OCI-LY7 (cell line): ENCODE measurements at regions not wholly inside any gene's neighbourhood (a gene's known extent, or its start where the extent isn't known, plus 50 kb on each side); places are given as distances from the start of the nearest gene placed in this dataset.

Source experiments
- BruUV-seq: library from RNA; stranded (reverse); fragments of 400-500 nt; replicated peaks from 2 replicates; lab custom pipeline; 2021; lab: Mats Ljungman, UMichigan
- CTCF ChIA-PET: fragments of 300-600 bp; sonication (Branson Sonifier 250); formaldehyde crosslinking; loops from one replicate; lab custom pipeline; 2022; ENCODE audit warnings: antibody characterized with exemption; ENCODE audit not compliant: unreplicated experiment; lab: Charles Lee
- POLR2A ChIA-PET: fragments of 300-600 bp; sonication (Branson Sonifier 250); formaldehyde crosslinking; loops from one replicate; lab custom pipeline; 2022; ENCODE audit warnings: antibody characterized with exemption; lab: Charles Lee
- DNase-seq: peaks from one replicate; pipeline ENCODE4 v3.0.0-alpha.2; 2015; ENCODE audit warnings: low spot score
- H2AFZ ChIP-seq: fragments of 200-600 bp; sonication (generic), shearing (Covaris generic); 2 replicates; pipeline ENCODE4 v1.6.1; 2014; ENCODE audit warnings: mild to moderate bottlenecking, antibody characterized with exemption, low read length, moderate library complexity
- H3K27ac ChIP-seq: fragments of 200-600 bp; sonication (generic); 2 replicates; pipeline ENCODE4 v1.5.1; 2014; ENCODE audit warnings: mixed run types, low read depth, mild to moderate bottlenecking, moderate library complexity, low read length, inconsistent platforms; ENCODE audit not compliant: poor library complexity, severe bottlenecking
- H3K36me3 ChIP-seq: fragments of 200-600 bp; sonication (generic); 2 replicates; pipeline ENCODE4 v1.6.1; 2014; ENCODE audit warnings: mild to moderate bottlenecking, antibody characterized with exemption, low read length, moderate library complexity, mixed read lengths; ENCODE audit not compliant: insufficient read depth
- H3K4me1 ChIP-seq: fragments of 200-600 bp; sonication (generic); 2 replicates; pipeline ENCODE4 v1.5.1; 2014; ENCODE audit warnings: mild to moderate bottlenecking, low read length; ENCODE audit not compliant: insufficient read depth, poor library complexity, severe bottlenecking
- H3K4me2 ChIP-seq: fragments of 200-600 bp; sonication (generic); 2 replicates; pipeline ENCODE4 v1.6.1; 2014; ENCODE audit warnings: mild to moderate bottlenecking, low read length
- H3K4me3 ChIP-seq: fragments of 200-600 bp; sonication (generic); 2 replicates; pipeline ENCODE4 v1.5.1; 2014; ENCODE audit warnings: mild to moderate bottlenecking, low read depth, low read length; ENCODE audit not compliant: poor library complexity, severe bottlenecking
- H3K79me2 ChIP-seq: fragments of 200-600 bp; sonication (generic); 2 replicates; pipeline ENCODE4 v1.6.1; 2016; ENCODE audit warnings: low read depth, mild to moderate bottlenecking, low read length, moderate library complexity, mixed read lengths; ENCODE audit not compliant: insufficient read depth
- H3K9me2 ChIP-seq: fragments of 200-600 bp; sonication (generic); 2 replicates; pipeline ENCODE4 v1.6.1; 2016; ENCODE audit warnings: mild to moderate bottlenecking, low read length, mixed read lengths; ENCODE audit not compliant: insufficient read depth
- H3K9me3 ChIP-seq: fragments of 200-600 bp; sonication (generic); 2 replicates; pipeline ENCODE4 v1.6.1; 2014; ENCODE audit warnings: mild to moderate bottlenecking, mixed run types, low read length, mixed read lengths
- H4K20me1 ChIP-seq: fragments of 200-600 bp; sonication (generic); 2 replicates; pipeline ENCODE4 v1.6.1; 2014; ENCODE audit warnings: mild to moderate bottlenecking, antibody characterized with exemption, low read length, moderate library complexity, mixed read lengths; ENCODE audit not compliant: insufficient read depth
- EZH2phosphoT487 ChIP-seq: fragments of 200-600 bp; sonication (generic); IDR thresholded peaks from 2 replicates; pipeline ENCODE4 v1.6.1; 2018; ENCODE audit warnings: low read depth, borderline replicate concordance, mild to moderate bottlenecking, mixed run types, antibody characterized with exemption, low read length, moderate library complexity, mixed read lengths
- intact Hi-C: fragments of 100-400 bp; cut with micrococcal nuclease; formaldehyde crosslinking; loops from one replicate; pipeline ENCODE4 v1.10.0; 2022; ENCODE audit not compliant: unreplicated experiment
- TF ChIP-seq, protein P1 (sequence below): fragments of 200-600 bp; sonication (generic); conservative IDR thresholded peaks from 2 replicates; pipeline ENCODE4 v1.5.1; 2014; ENCODE audit warnings: mild to moderate bottlenecking, antibody characterized with exemption, low read length, moderate library complexity, mixed read lengths

DNA sequence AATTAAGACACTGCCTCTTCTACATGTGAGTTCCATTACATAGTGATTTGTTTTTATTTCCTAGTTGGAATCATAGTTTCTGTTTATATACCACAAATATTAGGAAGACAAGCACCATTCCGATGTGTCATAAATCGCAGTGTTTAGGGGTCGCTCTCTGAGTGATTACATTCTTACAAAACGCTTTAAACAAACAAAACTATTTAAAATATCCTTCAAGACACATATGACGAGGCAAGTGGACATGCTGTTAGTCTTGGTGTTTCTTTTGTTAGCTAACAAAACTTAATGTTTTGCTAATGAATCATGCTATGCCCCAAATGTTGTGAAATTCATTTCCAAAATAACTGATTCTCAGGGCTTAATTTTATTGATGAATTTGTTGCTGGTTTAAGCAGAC is 1219.3 kb upstream of the PRKX start:
- ChIA-PET CTCF (no interaction called here), POLR2A (no interaction called here)
- no peak overlapping the region for H2AFZ ChIP-seq
- BruUV-seq = no TSS peak
- H3K9me3 ChIP-seq = no peaks in the 10 kb centered on the region
- intact Hi-C loops = no loop called here
- no peaks in the 10 kb centered on the region for H4K20me1 ChIP-seq
- TF ChIP-seq, protein P1, sequence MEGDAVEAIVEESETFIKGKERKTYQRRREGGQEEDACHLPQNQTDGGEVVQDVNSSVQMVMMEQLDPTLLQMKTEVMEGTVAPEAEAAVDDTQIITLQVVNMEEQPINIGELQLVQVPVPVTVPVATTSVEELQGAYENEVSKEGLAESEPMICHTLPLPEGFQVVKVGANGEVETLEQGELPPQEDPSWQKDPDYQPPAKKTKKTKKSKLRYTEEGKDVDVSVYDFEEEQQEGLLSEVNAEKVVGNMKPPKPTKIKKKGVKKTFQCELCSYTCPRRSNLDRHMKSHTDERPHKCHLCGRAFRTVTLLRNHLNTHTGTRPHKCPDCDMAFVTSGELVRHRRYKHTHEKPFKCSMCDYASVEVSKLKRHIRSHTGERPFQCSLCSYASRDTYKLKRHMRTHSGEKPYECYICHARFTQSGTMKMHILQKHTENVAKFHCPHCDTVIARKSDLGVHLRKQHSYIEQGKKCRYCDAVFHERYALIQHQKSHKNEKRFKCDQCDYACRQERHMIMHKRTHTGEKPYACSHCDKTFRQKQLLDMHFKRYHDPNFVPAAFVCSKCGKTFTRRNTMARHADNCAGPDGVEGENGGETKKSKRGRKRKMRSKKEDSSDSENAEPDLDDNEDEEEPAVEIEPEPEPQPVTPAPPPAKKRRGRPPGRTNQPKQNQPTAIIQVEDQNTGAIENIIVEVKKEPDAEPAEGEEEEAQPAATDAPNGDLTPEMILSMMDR = no peak
- TF ChIP-seq EZH2phosphoT487 = no peak
- no peak overlapping the region for H3K4me2 ChIP-seq
- H3K4me3 ChIP-seq = no peak overlapping the region
- H3K27ac ChIP-seq = no peak overlapping the region
- H3K79me2 ChIP-seq = no peaks in the 10 kb centered on the region
- peaks cover 10% of the 10 kb centered on the region for H3K4me1 ChIP-seq
- no peaks in the 10 kb centered on the region for H3K9me2 ChIP-seq
- no peaks in the 10 kb centered on the region for H3K36me3 ChIP-seq
- no peak for DNase-seq

GRCh38 chrX:4930426-4930825 is 1217.0 kb upstream of the PRKX start:
- no TSS peak for BruUV-seq
- no peaks in the 10 kb centered on the region for H4K20me1 ChIP-seq
- no peaks in the 10 kb centered on the region for H3K36me3 ChIP-seq
- no peak overlapping the region for H3K4me2 ChIP-seq
- intact Hi-C loops = no loop called here
- H3K9me3 ChIP-seq = no peaks in the 10 kb centered on the region
- ChIA-PET POLR2A (interaction anchor here (0.6 kb wide), 1 partner anchor 227 kb away, joined by 7 read pairs; no protein-coding TSS in a partner anchor), CTCF (no interaction called here)
- H3K9me2 ChIP-seq = no peaks in the 10 kb centered on the region
- no peak for TF ChIP-seq EZH2phosphoT487
- TF ChIP-seq, protein P1 = no peak
- H3K79me2 ChIP-seq = no peaks in the 10 kb centered on the region
- H3K27ac ChIP-seq = no peak overlapping the region
- H3K4me3 ChIP-seq = no peak overlapping the region
- H2AFZ ChIP-seq = no peak overlapping the region
- H3K4me1 ChIP-seq = no peaks in the 10 kb centered on the region
- no peak for DNase-seq

DNA sequence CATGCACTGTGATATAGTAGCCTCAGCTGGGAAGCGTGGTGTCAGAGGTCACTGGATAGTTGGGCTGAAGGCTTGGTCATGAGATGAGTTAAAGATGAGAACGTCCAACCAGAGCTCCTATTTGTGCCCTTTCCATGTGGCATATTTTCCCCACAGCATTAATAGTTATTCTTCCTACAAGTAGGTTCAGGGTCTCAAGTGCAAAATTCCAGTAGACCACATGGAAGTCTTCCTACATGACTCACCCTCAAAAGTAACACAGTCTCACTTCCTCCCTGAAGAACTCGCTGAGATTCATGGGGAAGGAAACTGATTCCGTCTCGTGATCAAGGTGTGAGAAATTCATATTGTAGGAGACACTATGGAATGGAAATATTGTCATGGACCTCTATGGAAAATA is 1212.5 kb upstream of the PRKX start:
- ChIA-PET POLR2A (no interaction called here), CTCF (no interaction called here)
- H3K9me2 ChIP-seq = no peaks in the 10 kb centered on the region
- no peaks in the 10 kb centered on the region for H3K36me3 ChIP-seq
- no peaks in the 10 kb centered on the region for H3K4me1 ChIP-seq
- no peaks in the 10 kb centered on the region for H4K20me1 ChIP-seq
- no peak overlapping the region for H3K4me3 ChIP-seq
- no peak for DNase-seq
- H3K9me3 ChIP-seq = no peaks in the 10 kb centered on the region
- intact Hi-C loops = no loop called here
- TF ChIP-seq, protein P1 = no peak
- TF ChIP-seq EZH2phosphoT487 = no peak
- H3K79me2 ChIP-seq = no peaks in the 10 kb centered on the region
- H3K4me2 ChIP-seq = no peak overlapping the region
- H3K27ac ChIP-seq = no peak overlapping the region
- no peak overlapping the region for H2AFZ ChIP-seq
- BruUV-seq = no TSS peak
